CD14-positive monocyte (primary cell): ENCODE measurements at regions not wholly inside any gene's neighbourhood (a gene's known extent, or its start where the extent isn't known, plus 50 kb on each side); places are given as distances from the start of the nearest gene placed in this dataset.

Source experiments
- DNase-seq, 3 donors: peaks; one replicate each; pipeline ENCODE4 v3.0.0-alpha.2; 2011 to 2022
- H2AFZ ChIP-seq: 2 replicates; pipeline ENCODE4 v1.6.0; 2012; ENCODE audit warnings: mild to moderate bottlenecking, low read depth, low read length, inconsistent platforms; ENCODE audit not compliant: insufficient read depth, poor library complexity, severe bottlenecking
- H3K27ac ChIP-seq, 2 donors: 1 replicate in 1 of 2; 2 replicates in 1 of 2; pipeline ENCODE4 v1.5.1; 2012 to 2013; ENCODE audit warnings: low read length in 2 of 2, control low read depth in 1 of 2, inconsistent platforms in 1 of 2, low read depth in 1 of 2, mild to moderate bottlenecking in 1 of 2
- H3K27me3 ChIP-seq, 2 donors: one replicate each; pipeline versions ENCODE4 v1.6.0 to v1.6.1; 2011 to 2013; ENCODE audit warnings: low read length in 2 of 2; ENCODE audit not compliant: control insufficient read depth in 2 of 2, insufficient read depth in 2 of 2
- H3K36me3 ChIP-seq, 2 donors: replicated peaks in 1 of 2; 1 replicate in 1 of 2; 2 replicates in 1 of 2; pipeline versions ENCODE4 v1.5.1 to v1.6.1; 2012 to 2013; ENCODE audit warnings: low read length in 2 of 2, control low read depth in 1 of 2, inconsistent platforms in 1 of 2, mild to moderate bottlenecking in 1 of 2; ENCODE audit not compliant: insufficient read depth in 2 of 2, control insufficient read depth in 1 of 2
- H3K4me1 ChIP-seq, 2 donors: 1 replicate in 1 of 2; 2 replicates in 1 of 2; pipeline versions ENCODE4 v1.5.1 to v1.6.1; 2012 to 2013; ENCODE audit warnings: low read length in 2 of 2, control low read depth in 1 of 2, inconsistent platforms in 1 of 2, mild to moderate bottlenecking in 1 of 2, moderate library complexity in 1 of 2; ENCODE audit not compliant: insufficient read depth in 2 of 2, control insufficient read depth in 1 of 2
- H3K4me2 ChIP-seq: replicated peaks from 2 replicates; pipeline ENCODE3; 2012; ENCODE audit warnings: low read length, moderate library complexity, mild to moderate bottlenecking; ENCODE audit not compliant: poor library complexity, severe bottlenecking; ENCODE audit errors: extremely low read depth
- H3K4me3 ChIP-seq, 3 experiments: fragments of 200-600 bp in 1 of 3; sonication (generic) in 1 of 3; replicated peaks in 1 of 3; 1 replicate in 2 of 3; 2 replicates in 1 of 3; pipeline ENCODE4 v1.5.1; 2011 to 2013; ENCODE audit warnings: low read length in 3 of 3, mild to moderate bottlenecking in 3 of 3, control low read depth in 2 of 3, low read depth in 2 of 3, inconsistent platforms in 1 of 3, moderate library complexity in 1 of 3
- H3K79me2 ChIP-seq: 2 replicates; pipeline ENCODE4 v1.6.0; 2012; ENCODE audit warnings: mild to moderate bottlenecking, control low read depth, inconsistent platforms, low read length, moderate library complexity; ENCODE audit not compliant: insufficient read depth
- H3K9ac ChIP-seq: 2 replicates; pipeline ENCODE4 v1.6.0; 2017; ENCODE audit warnings: low read length, mild to moderate bottlenecking; ENCODE audit not compliant: insufficient read depth, poor library complexity, severe bottlenecking
- H3K9me3 ChIP-seq, 2 donors: replicated peaks in 1 of 2; 1 replicate in 1 of 2; 2 replicates in 1 of 2; pipeline versions ENCODE4 v1.5.1 to v1.6.1; 2012 to 2013; ENCODE audit warnings: low read length in 2 of 2, control low read depth in 1 of 2; ENCODE audit not compliant: control insufficient read depth in 1 of 2, insufficient read depth in 1 of 2
- H4K20me1 ChIP-seq: 2 replicates; pipeline ENCODE4 v1.6.0; 2012; ENCODE audit warnings: mild to moderate bottlenecking, low read length, control low read depth, moderate library complexity; ENCODE audit not compliant: insufficient read depth
- H3K27ac Mint-ChIP-seq, 7 donors: one replicate each; pipeline ENCODE4 v1.8.0; 2020; ENCODE audit warnings: mild to moderate bottlenecking in 7 of 7, mixed read lengths in 7 of 7, moderate library complexity in 6 of 7, inconsistent platforms in 2 of 7
- H3K27me3 Mint-ChIP-seq, 3 donors: one replicate each; pipeline ENCODE4 v1.8.0; 2021 to 2022; ENCODE audit warnings: low read depth in 3 of 3, mild to moderate bottlenecking in 3 of 3, mixed read lengths in 3 of 3, moderate library complexity in 3 of 3, inconsistent platforms in 1 of 3
- H3K36me3 Mint-ChIP-seq, 2 donors: one replicate each; pipeline ENCODE4 v1.8.0; 2020; ENCODE audit warnings: mixed read lengths in 2 of 2, inconsistent platforms in 1 of 2, mild to moderate bottlenecking in 1 of 2
- H3K4me1 Mint-ChIP-seq: one replicate; pipeline ENCODE4 v1.8.0; 2020; ENCODE audit warnings: mild to moderate bottlenecking, mixed read lengths
- H3K4me3 Mint-ChIP-seq, 2 donors: one replicate each; pipeline ENCODE4 v1.8.0; 2020; ENCODE audit warnings: mild to moderate bottlenecking in 2 of 2, mixed read lengths in 2 of 2, moderate library complexity in 1 of 2
- H3K9me3 Mint-ChIP-seq, 7 donors: one replicate each; pipeline ENCODE4 v1.8.0; 2020 to 2022; ENCODE audit warnings: mixed read lengths in 7 of 7, mild to moderate bottlenecking in 6 of 7, moderate library complexity in 6 of 7, inconsistent platforms in 2 of 7
- CTCF ChIP-seq: fragments of 200-600 bp; IDR thresholded peaks from one replicate; pipeline ENCODE4 v1.8.0; 2022; ENCODE audit warnings: antibody characterized with exemption, mild to moderate bottlenecking
- WGBS: methylation state at CpG from one replicate; pipeline ENCODE4 v1.1.5; 2013; ENCODE audit warnings: missing lambda C conversion rate; ENCODE audit not compliant: insufficient coverage; 5-methylcytosine and 5-hydroxymethylcytosine counted together
- intact Hi-C, 2 donors: fragments of 100-400 bp; cut with micrococcal nuclease; formaldehyde crosslinking; loops; one replicate each; pipeline versions ENCODE4 v1.15.0 to v1.15.1; 2023

GRCh38 chr10:130713135-130713534, 576.9 kb downstream of the GLRX3 start:
- H3K4me2 ChIP-seq = peak overlapping the region; percentile 7
- no peak overlapping the region for H3K9ac ChIP-seq
- Mint-ChIP-seq H3K36me3 (no peaks in the 10 kb centered on the region), H3K27me3 (peaks cover 3 to 7% (median 4%) of the 10 kb centered on the region in 3 donors), H3K9me3 (no peaks in the 10 kb centered on the region), H3K4me3 (peak overlapping the region in 1 of 2 donors; percentile 31), H3K27ac (peak overlapping the region in 1 of 7 donors; percentile 4), H3K4me1 (peaks cover 6% of the 10 kb centered on the region)
- no peak overlapping the region for H3K27ac ChIP-seq
- H3K9me3 ChIP-seq = no peaks in the 10 kb centered on the region
- no peak overlapping the region for H3K4me3 ChIP-seq
- no peak for TF ChIP-seq CTCF
- H3K79me2 ChIP-seq = no peaks in the 10 kb centered on the region
- H4K20me1 ChIP-seq = no peaks in the 10 kb centered on the region
- 58% methylated on average over 4 of the region's 4 CpGs for WGBS
- H3K36me3 ChIP-seq = no peaks in the 10 kb centered on the region
- no peaks in the 10 kb centered on the region for H3K4me1 ChIP-seq
- no peaks in the 10 kb centered on the region for H3K27me3 ChIP-seq
- no peak overlapping the region for H2AFZ ChIP-seq
- DNase-seq = no peak
- intact Hi-C loops = no loop called here

GRCh38 chr10:130713731-130714130, 577.5 kb downstream of the GLRX3 start:
- 85% methylated on average over 7 of the region's 8 CpGs for WGBS
- no peaks in the 10 kb centered on the region for H4K20me1 ChIP-seq
- H3K27ac Mint-ChIP-seq = peak overlapping the region in 1 of 7 donors; percentile 5
- H3K9me3 Mint-ChIP-seq = peaks cover 0 to 1% (median 0%) of the 10 kb centered on the region in 7 donors
- H3K27ac ChIP-seq = no peak overlapping the region
- H3K79me2 ChIP-seq = no peaks in the 10 kb centered on the region
- H3K27me3 ChIP-seq = no peaks in the 10 kb centered on the region
- no peaks in the 10 kb centered on the region for H3K36me3 ChIP-seq
- H2AFZ ChIP-seq = no peak overlapping the region
- no peak for DNase-seq
- H3K9me3 ChIP-seq = no peaks in the 10 kb centered on the region
- TF ChIP-seq CTCF = no peak
- H3K4me3 ChIP-seq = no peak overlapping the region
- H3K4me1 Mint-ChIP-seq = peaks cover 6% of the 10 kb centered on the region
- H3K9ac ChIP-seq = no peak overlapping the region
- H3K4me2 ChIP-seq = no peak overlapping the region
- peaks cover 3 to 7% (median 4%) of the 10 kb centered on the region in 3 donors for H3K27me3 Mint-ChIP-seq
- no peaks in the 10 kb centered on the region for H3K36me3 Mint-ChIP-seq
- no peaks in the 10 kb centered on the region for H3K4me1 ChIP-seq
- H3K4me3 Mint-ChIP-seq = no peak overlapping the region
- intact Hi-C loops = no loop called here
